ENCODE measurements at regions not wholly inside any gene's neighbourhood (a gene's known extent, or its start where the extent isn't known, plus 50 kb on each side); places are given as distances from the start of the nearest gene placed in this dataset.

- DNase-seq (ENCODE audit: low spot score) = no peak
Observed at GRCh38 chrY:15162211-15162610, 637.9 kb downstream of the NLGN4Y start.

DNA sequence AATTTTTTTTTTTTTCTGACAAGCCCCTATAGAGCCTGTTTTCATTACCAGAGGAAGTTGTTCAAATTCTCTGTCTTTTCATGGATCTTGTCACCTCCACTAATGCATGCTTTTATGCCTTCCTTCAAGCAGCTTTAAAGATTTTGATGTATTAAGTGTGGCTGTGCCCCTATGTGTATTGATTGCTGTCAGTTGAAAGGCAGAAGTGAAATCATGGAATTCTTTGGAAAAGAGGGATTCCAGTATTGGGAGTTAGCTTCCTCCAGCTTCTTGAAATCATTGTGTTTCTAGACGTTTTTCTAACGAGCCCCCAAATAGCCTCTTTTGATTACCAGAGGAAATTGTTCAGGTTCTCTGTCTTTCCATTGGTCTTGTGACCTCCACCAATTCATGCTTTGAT is 655.6 kb downstream of the NLGN4Y start:
- DNase-seq (ENCODE audit: low spot score) = no peak

DNA sequence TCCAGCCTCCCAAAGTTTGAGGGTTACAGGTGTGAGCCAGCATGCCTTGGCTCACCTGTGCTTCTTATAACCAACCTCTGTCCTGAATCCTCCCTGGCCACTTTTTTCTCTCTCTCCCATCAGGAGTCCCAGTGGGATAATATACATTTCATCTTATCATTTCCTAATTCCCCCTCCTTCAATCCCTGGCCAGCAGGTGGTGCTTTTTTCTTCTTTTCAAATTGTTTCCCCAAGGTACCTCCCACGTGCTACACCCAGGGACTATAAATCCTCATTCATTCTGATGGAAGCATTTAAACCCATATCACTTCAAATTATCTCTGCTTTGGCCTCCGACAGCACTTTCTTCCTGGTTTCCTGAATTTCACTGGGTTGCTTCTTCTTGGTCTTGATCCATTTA is 704.7 kb downstream of the NLGN4Y start:
- peak; percentile 2 for DNase-seq (ENCODE audit: low spot score)

GRCh38 chrY:15239596-15240132 is 715.3 kb downstream of the NLGN4Y start:
- no peak for DNase-seq (ENCODE audit: low spot score)

DNA sequence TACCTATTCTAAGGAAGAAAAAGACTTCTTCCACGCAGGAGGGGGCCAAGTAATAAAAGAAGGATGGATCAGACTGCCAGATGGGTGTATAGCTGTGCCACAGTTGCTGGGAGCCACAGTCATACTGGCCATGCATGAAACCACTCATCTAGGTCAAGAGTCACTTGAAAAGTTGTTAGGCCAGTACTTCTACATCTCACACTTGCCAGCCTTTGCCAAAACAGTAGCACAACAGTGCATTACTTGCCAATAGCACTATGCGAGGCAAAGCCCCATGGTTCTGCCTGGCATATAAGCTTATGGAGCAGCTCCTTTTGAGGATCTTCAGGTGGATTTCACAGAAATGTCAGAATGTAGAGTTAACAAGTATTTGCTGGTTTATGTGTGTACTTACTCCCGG is 735.0 kb downstream of the NLGN4Y start:
- no peak for DNase-seq (ENCODE audit: low spot score)

DNA sequence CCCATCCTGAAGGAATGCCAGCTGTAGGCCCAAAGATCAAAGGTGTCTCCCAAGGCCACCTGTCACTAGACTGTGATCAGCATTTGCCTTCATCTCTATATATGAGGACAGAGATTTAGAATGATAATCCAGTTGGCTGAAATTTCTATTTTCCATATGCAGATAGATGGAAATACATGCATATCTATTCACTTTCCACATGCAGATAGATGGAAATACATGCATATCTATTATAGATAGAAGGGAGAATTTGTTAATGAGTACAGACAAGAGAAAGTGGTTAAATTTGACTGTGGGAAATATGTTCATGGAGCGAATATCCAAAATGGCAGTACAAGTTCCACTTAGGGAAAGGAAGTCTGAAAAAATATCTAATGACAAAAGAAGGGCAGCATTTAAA is 762.2 kb downstream of the NLGN4Y start:
- DNase-seq (ENCODE audit: low spot score) = no peak

GRCh38 chrY:15289821-15290220 is 765.5 kb downstream of the NLGN4Y start:
- no peak for DNase-seq (ENCODE audit: low spot score)

GRCh38 chrY:15292881-15293280 is 768.6 kb downstream of the NLGN4Y start:
- no peak for DNase-seq (ENCODE audit: low spot score)

GRCh38 chrY:15301879-15302278 is 777.5 kb downstream of the NLGN4Y start:
- no peak for DNase-seq (ENCODE audit: low spot score)

- DNase-seq (ENCODE audit: low spot score) = no peak
Observed at GRCh38 chrY:15312166-15312565, 787.8 kb downstream of the NLGN4Y start.

GRCh38 chrY:15324189-15324588 is 799.9 kb downstream of the NLGN4Y start:
- no peak for DNase-seq (ENCODE audit: low spot score)

GRCh38 chrY:15325201-15325600 is 800.9 kb downstream of the NLGN4Y start:
- DNase-seq (ENCODE audit: low spot score) = no peak

GRCh38 chrY:15326673-15327072 is 802.3 kb downstream of the NLGN4Y start:
- DNase-seq (ENCODE audit: low spot score) = no peak

- no peak for DNase-seq (ENCODE audit: low spot score)
Observed at GRCh38 chrY:15328848-15329247, 804.5 kb downstream of the NLGN4Y start.

DNA sequence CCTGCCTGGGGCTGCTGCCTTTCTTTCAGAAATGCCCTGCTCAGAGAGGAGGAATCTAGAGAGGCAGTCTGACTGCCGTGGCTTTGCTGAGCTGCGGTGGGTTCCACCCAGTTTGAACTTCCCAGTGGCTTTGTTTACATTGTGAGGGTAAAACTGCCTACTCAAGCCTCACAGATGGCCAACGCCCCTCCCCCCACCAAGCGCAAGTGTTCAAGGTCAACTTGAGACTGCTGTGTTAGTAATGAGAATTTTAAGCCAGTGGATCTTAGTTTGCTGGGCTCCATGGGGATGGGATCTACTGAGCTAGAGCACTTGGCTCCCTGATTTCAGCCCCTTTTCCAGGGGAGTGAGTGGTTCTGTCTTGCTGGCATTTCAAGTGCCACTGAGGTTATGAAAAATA is 819.2 kb downstream of the NLGN4Y start:
- no peak for DNase-seq (ENCODE audit: low spot score)

GRCh38 chrY:15345471-15346155 is 821.3 kb downstream of the NLGN4Y start:
- DNase-seq (ENCODE audit: low spot score) = no peak

DNA sequence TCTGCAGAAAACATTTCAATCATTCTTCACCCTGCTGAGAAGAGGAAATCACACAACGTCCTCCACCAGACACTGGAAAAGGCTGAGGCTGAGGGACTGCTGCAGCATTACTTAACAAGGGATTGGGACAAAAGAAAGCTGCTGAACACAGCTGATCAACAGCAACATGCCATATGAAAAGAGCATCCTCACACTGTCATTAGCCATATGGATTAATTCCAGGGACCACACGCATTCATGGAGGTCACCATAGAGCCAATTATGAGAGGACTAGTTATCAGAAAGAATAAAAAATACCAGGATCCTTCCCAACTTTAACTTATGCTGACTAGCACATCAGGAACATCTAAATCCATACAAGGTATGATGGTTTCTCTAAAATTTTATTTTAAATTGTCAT is 825.0 kb downstream of the NLGN4Y start:
- DNase-seq (ENCODE audit: low spot score) = no peak

GRCh38 chrY:15355321-15355720 is 831.0 kb downstream of the NLGN4Y start:
- no peak for DNase-seq (ENCODE audit: low spot score)

GRCh38 chrY:15360471-15360870 is 836.1 kb downstream of the NLGN4Y start:
- DNase-seq (ENCODE audit: low spot score) = peak; percentile 11

- no peak for DNase-seq (ENCODE audit: low spot score)
Observed at GRCh38 chrY:15364996-15365395, 840.7 kb downstream of the NLGN4Y start.

- DNase-seq (ENCODE audit: low spot score) = peak; percentile 5
Observed at GRCh38 chrY:15368786-15369185, 844.5 kb downstream of the NLGN4Y start.

DNA sequence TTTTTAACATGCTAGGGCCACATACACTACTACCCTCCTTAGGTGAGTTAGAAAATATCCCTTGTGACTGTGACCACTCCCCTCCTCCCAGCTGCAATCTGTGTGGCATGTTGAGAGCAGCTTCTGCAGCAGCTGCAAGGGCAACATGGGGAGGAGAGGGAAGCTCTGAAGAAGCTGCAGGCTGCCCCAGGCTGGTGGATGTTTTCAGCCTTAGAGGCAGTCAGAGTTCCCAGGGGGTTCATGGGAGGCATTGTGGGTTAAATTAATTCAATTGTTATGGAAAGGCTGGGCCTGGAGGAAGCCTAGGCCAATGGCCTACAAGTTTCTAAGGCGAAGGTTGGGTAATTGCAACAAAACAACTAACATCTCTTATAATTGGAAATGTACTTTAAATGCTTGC is 860.8 kb downstream of the NLGN4Y start:
- DNase-seq (ENCODE audit: low spot score) = no peak

GRCh38 chrY:15397556-15398280 is 873.4 kb downstream of the NLGN4Y start:
- peak; percentile 17 for DNase-seq (ENCODE audit: low spot score)

DNA sequence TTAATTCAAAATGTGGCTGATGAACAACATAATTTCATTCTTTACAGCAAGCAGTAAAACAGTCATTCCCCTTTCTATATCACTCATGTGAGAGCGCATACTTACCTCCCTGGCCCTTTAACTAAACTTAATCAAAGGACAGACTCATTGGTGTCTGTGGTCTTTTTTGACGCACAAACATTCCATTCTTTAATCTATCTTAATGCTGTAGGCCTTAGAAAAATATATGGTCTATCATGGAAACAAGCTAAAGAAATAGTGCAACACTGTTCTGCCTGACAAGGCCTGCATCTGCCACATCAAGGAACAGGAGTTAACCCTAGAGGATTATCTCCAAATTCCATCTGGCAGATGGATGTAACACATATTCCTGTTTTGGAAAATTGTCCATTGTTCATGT is 878.1 kb downstream of the NLGN4Y start:
- DNase-seq (ENCODE audit: low spot score) = no peak

Data from AG20443 (cell line).